ENCODE measurements at regions not wholly inside any gene's neighbourhood (a gene's known extent, or its start where the extent isn't known, plus 50 kb on each side); places are given as distances from the start of the nearest gene placed in this dataset.

DNA sequence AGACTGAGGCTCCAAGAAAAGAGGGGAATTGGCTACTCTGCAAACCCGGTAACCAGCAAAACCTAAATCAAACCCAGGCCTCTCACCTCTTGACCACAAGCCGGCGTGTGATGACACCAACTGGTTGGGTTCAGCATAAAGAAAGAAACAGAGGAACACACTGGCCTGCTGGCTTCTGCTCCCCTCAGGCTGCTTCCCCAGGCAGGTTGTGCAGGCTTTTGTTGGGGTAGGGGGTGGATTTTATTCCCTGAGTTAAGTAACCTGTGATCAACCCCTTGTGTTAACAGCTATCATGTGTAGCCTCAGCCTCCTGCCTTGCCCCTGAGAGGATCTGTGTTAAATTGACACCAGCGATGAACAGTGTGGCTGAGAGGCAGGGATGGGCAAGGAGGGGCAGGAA lies 111.6 kb upstream of the ZBTB40 start:
- Histone ChIP-seq H3K36me3 (replicated peaks in 1 of 2; ENCODE audit: control insufficient read depth in 1 of 2, insufficient read depth in 2 of 2, low read length in 2 of 2) (no peaks in the 10 kb centered on the region), H3K9me3 (ENCODE audit: low read length) (no peaks in the 10 kb centered on the region), H3K4me1 (ENCODE audit: insufficient read depth, low read length) (peaks cover 27% of the 10 kb centered on the region), H3K27ac (ENCODE audit: extremely low read length, insufficient read depth, low read length) (no peak overlapping the region), H2AFZ (ENCODE audit: low read length) (no peak overlapping the region), H3K4me3 (replicated peaks in 1 of 3; ENCODE audit: insufficient read depth in 1 of 3, low read depth in 2 of 3, low read length in 3 of 3) (no peak overlapping the region), H3K4me2 (ENCODE audit: low read depth, low read length) (no peak overlapping the region), H4K20me1 (ENCODE audit: insufficient read depth, low read length) (peaks cover 8% of the 10 kb centered on the region; the same call in 1 of the 2 replicates), H3K79me2 (ENCODE audit: insufficient read depth, low read length) (no peaks in the 10 kb centered on the region), H3K9ac (ENCODE audit: insufficient read depth, low read depth, low read length) (no peak overlapping the region), H3K27me3 (ENCODE audit: control insufficient read depth in 1 of 2, insufficient read depth in 2 of 2, low read length in 2 of 2) (peaks cover 7 to 72% of the 10 kb centered on the region in 2 experiments)
- TF ChIP-seq SP2 (CRISPR knock-in tag; IDR thresholded peaks at IDR 0.05) = no peak
- TF ChIP-seq, protein P1, sequence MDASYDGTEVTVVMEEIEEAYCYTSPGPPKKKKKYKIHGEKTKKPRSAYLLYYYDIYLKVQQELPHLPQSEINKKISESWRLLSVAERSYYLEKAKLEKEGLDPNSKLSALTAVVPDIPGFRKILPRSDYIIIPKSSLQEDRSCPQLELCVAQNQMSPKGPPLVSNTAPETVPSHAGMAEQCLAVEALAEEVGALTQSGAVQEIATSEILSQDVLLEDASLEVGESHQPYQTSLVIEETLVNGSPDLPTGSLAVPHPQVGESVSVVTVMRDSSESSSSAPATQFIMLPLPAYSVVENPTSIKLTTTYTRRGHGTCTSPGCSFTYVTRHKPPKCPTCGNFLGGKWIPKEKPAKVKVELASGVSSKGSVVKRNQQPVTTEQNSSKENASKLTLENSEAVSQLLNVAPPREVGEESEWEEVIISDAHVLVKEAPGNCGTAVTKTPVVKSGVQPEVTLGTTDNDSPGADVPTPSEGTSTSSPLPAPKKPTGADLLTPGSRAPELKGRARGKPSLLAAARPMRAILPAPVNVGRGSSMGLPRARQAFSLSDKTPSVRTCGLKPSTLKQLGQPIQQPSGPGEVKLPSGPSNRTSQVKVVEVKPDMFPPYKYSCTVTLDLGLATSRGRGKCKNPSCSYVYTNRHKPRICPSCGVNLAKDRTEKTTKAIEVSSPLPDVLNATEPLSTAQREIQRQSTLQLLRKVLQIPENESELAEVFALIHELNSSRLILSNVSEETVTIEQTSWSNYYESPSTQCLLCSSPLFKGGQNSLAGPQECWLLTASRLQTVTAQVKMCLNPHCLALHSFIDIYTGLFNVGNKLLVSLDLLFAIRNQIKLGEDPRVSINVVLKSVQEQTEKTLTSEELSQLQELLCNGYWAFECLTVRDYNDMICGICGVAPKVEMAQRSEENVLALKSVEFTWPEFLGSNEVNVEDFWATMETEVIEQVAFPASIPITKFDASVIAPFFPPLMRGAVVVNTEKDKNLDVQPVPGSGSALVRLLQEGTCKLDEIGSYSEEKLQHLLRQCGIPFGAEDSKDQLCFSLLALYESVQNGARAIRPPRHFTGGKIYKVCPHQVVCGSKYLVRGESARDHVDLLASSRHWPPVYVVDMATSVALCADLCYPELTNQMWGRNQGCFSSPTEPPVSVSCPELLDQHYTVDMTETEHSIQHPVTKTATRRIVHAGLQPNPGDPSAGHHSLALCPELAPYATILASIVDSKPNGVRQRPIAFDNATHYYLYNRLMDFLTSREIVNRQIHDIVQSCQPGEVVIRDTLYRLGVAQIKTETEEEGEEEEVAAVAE (CRISPR knock-in tag; IDR thresholded peaks at IDR 0.05; ENCODE audit: borderline replicate concordance) = no peak
- TF ChIP-seq RXRB (CRISPR knock-in tag; IDR thresholded peaks at IDR 0.05; ENCODE audit: borderline replicate concordance) = no peak
- TF ChIP-seq, protein P2, sequence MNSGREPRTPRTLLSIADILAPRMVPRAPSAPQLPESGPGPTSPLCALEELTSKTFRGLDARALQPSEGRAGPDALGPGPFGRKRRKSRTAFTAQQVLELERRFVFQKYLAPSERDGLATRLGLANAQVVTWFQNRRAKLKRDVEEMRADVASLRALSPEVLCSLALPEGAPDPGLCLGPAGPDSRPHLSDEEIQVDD (CRISPR knock-in tag; IDR thresholded peaks at IDR 0.05; ENCODE audit: borderline replicate concordance) = no peak
- no peak for TF ChIP-seq ZNF354B (CRISPR knock-in tag; IDR thresholded peaks at IDR 0.05)
- no peak for TF ChIP-seq ZNF263 (CRISPR knock-in tag; IDR thresholded peaks at IDR 0.05)
- no peak for TF ChIP-seq ZBTB14 (CRISPR knock-in tag; IDR thresholded peaks at IDR 0.05)
- no peak for TF ChIP-seq NR2F2 (IDR thresholded peaks at IDR 0.05; ENCODE audit: borderline replicate concordance, low read depth)
- TF ChIP-seq, protein P3, sequence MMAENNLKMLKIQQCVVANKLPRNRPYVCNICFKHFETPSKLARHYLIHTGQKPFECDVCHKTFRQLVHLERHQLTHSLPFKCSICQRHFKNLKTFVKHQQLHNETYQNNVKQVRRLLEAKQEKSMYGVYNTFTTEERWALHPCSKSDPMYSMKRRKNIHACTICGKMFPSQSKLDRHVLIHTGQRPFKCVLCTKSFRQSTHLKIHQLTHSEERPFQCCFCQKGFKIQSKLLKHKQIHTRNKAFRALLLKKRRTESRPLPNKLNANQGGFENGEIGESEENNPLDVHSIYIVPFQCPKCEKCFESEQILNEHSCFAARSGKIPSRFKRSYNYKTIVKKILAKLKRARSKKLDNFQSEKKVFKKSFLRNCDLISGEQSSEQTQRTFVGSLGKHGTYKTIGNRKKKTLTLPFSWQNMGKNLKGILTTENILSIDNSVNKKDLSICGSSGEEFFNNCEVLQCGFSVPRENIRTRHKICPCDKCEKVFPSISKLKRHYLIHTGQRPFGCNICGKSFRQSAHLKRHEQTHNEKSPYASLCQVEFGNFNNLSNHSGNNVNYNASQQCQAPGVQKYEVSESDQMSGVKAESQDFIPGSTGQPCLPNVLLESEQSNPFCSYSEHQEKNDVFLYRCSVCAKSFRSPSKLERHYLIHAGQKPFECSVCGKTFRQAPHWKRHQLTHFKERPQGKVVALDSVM (CRISPR knock-in tag; IDR thresholded peaks at IDR 0.05) = no peak
- in situ Hi-C loops (cut with HindIII; ENCODE audit: extremely low pct_ligation_motif_present, low pct_unique_long_range_greater_than_20kb) (no loop called here), intact Hi-C loops (cut with micrococcal nuclease; ENCODE audit: unreplicated experiment) (no loop called here)
- no TSS peak for BruUV-seq (replicated peaks)
- FAIRE-seq (no peak), DNase-seq (ENCODE audit: low spot score) (no peak), ATAC-seq (no peak; the same call in 2 of the 3 replicates)
- ChIA-PET POLR2A (no interaction called here), CTCF (ENCODE audit: low intra/inter-chr PET ratio, low total read pairs) (no interaction called here)
- 38% methylated on average over 4 of the region's 4 CpGs for WGBS (ENCODE audit: low lambda C conversion rate)

Data from HepG2 (cell line).